ENCODE measurements at regions not wholly inside any gene's neighbourhood (a gene's known extent, or its start where the extent isn't known, plus 50 kb on each side); places are given as distances from the start of the nearest gene placed in this dataset.

DNA sequence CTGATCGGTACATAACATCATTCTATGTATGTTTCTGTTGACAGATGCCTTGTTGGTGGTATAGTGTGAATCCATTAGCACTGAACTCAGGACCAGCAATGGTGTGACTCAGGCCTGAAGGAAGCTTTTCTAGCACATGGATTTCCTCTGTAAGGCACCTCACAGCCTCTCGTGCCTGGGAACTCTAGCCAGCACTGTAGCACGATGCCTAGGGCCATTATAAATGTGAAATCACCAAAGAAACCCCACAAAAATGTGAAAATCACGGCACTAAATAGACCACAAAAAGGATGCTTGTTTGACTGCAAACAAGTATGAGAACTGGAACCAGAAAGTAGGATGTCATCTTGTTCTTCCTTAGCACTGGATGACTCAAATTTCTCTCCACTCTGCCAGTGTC lies 63.7 kb upstream of the NKX2-2 start:
- no peak for DNase-seq (ENCODE audit: low spot score)

DNA sequence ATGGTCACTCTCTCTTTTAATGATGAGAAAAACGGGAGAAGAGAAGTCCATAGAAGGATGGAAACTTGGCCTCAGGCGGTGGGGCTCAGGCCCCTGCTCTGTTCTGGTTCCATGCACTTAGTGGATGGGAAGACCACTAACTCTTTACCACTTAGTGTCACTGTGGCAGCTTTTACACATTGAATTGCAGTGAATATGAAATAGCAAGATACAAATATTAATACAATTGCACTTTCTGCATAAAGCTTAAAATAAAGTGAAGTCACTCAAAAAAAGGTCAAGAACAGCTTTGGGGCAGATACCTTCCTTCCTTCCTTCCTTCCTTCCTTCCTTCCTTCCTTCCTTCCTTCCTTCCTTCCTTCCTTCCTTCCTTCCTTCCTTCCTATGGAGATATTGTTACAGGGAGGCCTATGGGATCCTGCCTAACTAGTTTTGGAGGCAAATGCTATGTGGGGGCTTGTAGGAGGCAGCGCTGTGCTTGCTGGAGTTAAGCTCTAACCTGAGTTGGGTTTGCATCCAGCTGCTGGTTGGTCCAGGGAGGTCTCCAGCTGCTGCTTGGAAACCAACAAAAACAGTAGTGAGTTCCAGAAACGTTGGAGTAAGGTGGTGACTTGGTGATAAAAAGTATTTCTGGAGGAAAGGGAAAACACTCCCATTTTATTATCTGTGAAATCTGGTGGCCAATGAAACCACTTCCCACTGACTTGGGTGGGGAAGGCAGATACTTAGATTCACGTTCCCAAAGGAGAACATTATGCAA lies 62.3 kb upstream of the NKX2-2 start:
- peak; percentile 38 for DNase-seq (ENCODE audit: low spot score)

DNA sequence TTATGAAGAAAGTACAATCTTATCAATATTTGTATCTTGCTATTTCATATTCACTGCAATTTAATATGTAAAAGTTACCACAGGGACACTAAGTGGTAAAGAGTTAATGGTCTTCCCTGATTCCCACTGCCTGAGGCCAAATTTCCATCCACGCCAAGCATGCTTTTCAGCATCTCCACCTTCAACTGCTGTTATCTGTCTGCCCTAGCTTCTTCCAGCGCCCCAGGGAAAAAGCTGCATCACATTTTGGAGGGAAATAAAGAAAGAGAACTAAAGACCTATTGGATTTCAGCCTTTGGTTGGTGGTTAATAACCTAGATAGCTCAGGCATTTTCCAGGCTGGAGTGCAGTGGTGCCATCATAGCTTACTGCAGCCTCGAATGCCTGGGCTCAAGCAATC lies 61.3 kb upstream of the NKX2-2 start:
- no peak for DNase-seq (ENCODE audit: low spot score)

DNA sequence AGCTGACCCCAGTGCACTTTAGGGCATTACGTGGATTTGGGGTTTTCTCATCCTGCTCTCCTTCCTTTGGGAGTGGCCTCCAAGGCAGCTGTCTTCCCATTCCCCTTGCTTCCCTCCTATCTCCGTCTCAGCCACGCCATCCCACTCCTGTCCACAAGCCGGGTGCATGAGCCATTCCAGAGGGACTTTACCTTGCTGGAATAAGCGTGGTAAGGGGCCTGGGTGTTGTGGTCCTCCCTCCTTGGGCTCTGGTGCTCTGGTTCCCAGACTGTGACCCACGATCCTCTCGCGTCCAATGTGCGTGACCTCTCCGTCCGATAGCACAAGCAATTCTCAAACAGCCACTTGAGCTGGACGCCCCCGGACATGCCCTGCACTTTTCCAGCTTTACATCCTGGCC lies 60.6 kb upstream of the NKX2-2 start:
- no peak for DNase-seq (ENCODE audit: low spot score)

DNA sequence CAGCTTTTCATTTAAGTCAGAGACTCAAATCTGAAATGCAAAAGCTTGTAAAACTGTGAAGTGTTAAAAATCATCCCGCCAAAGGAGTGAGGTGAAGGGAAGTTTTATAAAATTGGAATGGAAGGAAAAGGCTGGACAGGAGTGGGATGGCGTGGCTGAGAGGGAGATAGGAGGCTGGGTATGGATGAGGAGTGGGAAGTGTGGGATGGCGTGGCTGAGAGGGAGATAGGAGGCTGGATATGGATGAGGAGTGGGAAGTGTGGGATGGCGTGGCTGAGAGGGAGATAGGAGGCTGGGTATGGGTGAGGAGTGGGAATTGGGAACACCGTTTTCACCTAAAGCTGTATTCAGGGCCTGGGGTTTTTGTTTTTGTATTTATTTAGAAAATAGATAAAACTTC lies 59.4 kb upstream of the NKX2-2 start:
- no peak for DNase-seq (ENCODE audit: low spot score)

DNA sequence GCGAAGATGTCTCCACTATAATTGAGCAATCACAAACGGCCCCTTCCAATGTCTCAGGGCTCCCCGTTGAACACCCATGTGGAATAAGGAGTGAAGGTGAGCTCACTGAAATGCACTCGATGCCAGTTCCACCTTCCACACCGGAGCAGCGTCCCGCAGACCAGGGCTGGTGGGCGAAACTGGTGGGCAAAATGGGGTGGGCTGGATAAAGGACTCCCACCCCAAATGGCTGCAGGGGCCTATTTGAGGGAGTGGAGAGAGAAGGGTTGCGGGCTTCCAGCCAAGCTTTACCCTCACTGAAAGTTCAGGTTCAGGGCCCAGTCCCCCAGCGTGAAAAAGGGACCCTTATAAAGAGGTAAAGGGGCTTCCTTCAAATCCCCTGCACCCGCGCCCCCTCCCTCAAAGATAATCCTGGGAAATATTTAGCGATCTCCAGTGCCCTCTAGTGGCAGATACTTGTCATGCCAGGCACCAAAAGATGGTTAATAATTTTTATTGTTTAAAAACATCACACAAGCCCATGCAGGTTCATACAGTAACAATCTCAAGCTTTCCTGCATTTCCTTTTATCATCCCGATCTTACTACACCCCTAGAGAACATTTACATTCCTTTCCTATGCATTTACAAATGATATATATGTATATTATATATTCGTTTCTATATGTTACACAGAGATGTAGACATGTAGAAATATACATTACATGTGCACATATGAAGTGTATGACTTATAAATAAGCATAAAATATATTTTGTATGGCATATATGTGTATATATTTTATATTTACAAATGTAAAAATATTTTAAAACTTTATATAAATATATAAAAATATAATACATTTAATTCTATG lies 58.2 kb upstream of the NKX2-2 start:
- peak; percentile 40 for DNase-seq (ENCODE audit: low spot score)

DNA sequence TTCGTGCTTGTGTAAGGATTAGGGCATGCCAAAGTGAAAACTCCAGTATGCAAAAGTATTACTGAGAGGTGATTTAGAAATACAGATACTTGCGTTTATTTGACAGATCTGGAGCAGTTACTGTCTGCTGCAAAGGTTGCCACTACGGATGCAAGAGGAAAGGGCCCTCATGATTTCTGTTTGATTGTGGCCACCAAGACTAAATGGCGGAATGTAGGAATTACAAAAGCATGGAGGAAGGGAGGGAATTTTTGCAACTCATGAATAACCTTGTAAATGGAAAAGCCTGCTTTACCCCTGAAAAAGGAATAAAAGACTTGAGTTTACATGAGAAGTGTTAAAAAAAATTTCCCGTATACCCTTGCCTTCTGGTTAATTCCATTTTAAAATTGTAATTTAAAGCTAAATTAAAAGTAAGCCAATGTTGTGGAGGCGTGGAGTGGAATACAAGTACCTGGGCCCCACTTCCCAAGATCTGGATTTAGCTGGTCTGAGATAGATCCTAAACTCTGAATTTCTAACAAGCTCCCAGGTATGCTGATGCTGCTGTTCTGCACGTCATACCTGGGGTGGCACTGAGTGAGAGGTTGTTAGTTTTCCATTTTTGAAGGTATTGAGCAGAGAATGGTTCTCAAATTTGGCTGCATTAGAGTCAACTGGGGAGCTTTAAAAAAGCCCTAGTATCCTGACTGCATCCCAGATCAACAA lies 56.6 kb upstream of the NKX2-2 start:
- DNase-seq (ENCODE audit: low spot score), result no peak

DNA sequence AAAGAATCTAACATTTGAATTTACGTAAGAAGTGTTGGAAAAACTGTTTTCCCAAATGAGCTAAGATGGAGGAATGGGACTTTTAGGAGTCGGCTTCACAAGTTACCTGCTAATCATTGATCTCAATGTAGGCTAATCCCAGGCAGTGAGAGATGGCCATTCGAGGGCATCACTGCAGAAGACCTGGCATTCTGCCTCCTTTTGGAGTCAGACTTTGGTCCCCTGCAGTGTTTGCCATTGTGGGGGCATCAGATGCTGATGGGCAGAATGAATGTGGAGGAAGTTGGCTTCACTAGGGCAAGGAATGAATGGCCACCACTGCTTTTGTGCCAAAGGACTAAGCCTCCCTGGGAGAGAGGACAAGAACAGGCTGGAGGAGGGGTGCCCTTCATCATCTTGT lies 55.7 kb upstream of the NKX2-2 start:
- no peak for DNase-seq (ENCODE audit: low spot score)

DNA sequence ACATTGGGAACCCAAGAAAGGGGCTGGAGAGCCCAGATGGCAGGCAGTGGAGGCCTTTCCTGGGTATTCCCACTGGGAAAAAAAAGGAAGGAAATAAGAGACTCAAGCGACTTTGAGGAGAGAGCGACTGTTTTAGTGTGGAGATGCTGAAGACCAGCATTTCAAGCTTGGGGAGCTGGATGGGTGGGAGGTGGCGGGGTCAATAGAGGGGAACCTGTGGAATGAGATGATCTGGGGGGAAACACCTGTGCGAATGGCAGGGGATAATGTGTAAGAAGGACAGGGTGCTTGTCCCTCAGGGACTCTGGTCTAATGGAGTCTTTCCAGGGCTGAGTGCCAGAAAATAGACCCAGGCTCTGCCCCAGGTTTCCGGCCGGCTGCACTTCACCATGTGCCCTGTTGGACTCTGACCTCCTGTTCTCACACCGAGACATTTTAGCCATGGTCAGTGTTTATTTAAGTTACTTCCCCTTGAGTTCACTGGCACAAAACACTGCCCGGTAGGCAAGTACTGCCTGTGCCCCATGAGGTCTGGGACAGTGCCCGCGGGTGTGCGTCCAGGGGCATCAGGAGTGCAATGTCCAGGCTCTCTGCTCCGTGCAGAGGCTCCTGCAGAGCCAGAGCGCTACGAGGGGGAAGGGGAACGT lies 50.4 kb upstream of the NKX2-2 start:
- peak; percentile 52 for DNase-seq (ENCODE audit: low spot score)

Data from HT-29 (cell line).